H9 (cell line): ENCODE measurements at regions not wholly inside any gene's neighbourhood (a gene's known extent, or its start where the extent isn't known, plus 50 kb on each side); places are given as distances from the start of the nearest gene placed in this dataset.

Experiments
- DNase-seq: peaks from one replicate; pipeline ENCODE4 v3.0.0-alpha.2; 2017
- H2AFZ ChIP-seq: one replicate; pipeline ENCODE4 v1.6.1; 2013; ENCODE audit warnings: mild to moderate bottlenecking, low read length, control low read depth, moderate library complexity
- H2AK5ac ChIP-seq: 2 replicates; pipeline ENCODE4 v1.6.1; 2013; ENCODE audit warnings: low read length, control low read depth, mixed read lengths; ENCODE audit not compliant: insufficient read length
- H2BK120ac ChIP-seq: one replicate; pipeline ENCODE4 v1.6.1; 2013; ENCODE audit warnings: low read depth, mild to moderate bottlenecking, low read length, control low read depth, inconsistent platforms; ENCODE audit not compliant: poor library complexity, severe bottlenecking
- H2BK12ac ChIP-seq: 2 replicates; pipeline ENCODE4 v1.6.1; 2013; ENCODE audit warnings: low read length, control low read depth, mixed read lengths, low read depth; ENCODE audit not compliant: insufficient read length
- H2BK15ac ChIP-seq: 2 replicates; pipeline ENCODE4 v1.6.1; 2013; ENCODE audit warnings: low read depth, low read length, control low read depth
- H2BK20ac ChIP-seq: one replicate; pipeline ENCODE4 v1.6.1; 2013; ENCODE audit warnings: low read depth, mild to moderate bottlenecking, low read length, control low read depth, inconsistent platforms; ENCODE audit not compliant: poor library complexity, severe bottlenecking
- H2BK5ac ChIP-seq: 2 replicates; pipeline ENCODE4 v1.6.1; 2013; ENCODE audit warnings: low read length, control low read depth, mixed read lengths; ENCODE audit not compliant: insufficient read length
- H3K14ac ChIP-seq: 2 replicates; pipeline ENCODE4 v1.6.1; 2013; ENCODE audit warnings: low read length, control low read depth; ENCODE audit not compliant: insufficient read depth
- H3K18ac ChIP-seq: 2 replicates; pipeline ENCODE4 v1.6.1; 2013; ENCODE audit warnings: low read depth, mild to moderate bottlenecking, mixed read lengths, low read length, control low read depth; ENCODE audit not compliant: insufficient read length
- H3K23ac ChIP-seq: 2 replicates; pipeline ENCODE4 v1.6.1; 2013; ENCODE audit warnings: low read length, control low read depth, mixed read lengths, low read depth; ENCODE audit not compliant: insufficient read length
- H3K23me2 ChIP-seq: 2 replicates; pipeline ENCODE4 v1.6.1; 2013; ENCODE audit warnings: low read depth, mild to moderate bottlenecking, mixed read lengths, low read length, control low read depth; ENCODE audit not compliant: insufficient read length, poor library complexity, severe bottlenecking
- H3K27ac ChIP-seq: 2 replicates; pipeline ENCODE4 v1.5.1; 2013; ENCODE audit warnings: low read length, control low read depth, mixed read lengths, low read depth; ENCODE audit not compliant: insufficient read length
- H3K27me3 ChIP-seq: 2 replicates; pipeline ENCODE4 v1.6.1; 2013; ENCODE audit warnings: low read length, control low read depth, inconsistent platforms; ENCODE audit not compliant: insufficient read depth
- H3K4ac ChIP-seq: 2 replicates; pipeline ENCODE4 v1.6.1; 2013; ENCODE audit warnings: low read depth, mild to moderate bottlenecking, control low read depth, inconsistent platforms, low read length, moderate library complexity
- H3K4me1 ChIP-seq: 2 replicates; pipeline ENCODE4 v1.6.1; 2013; ENCODE audit warnings: low read length, control low read depth, inconsistent platforms; ENCODE audit not compliant: insufficient read depth
- H3K4me2 ChIP-seq: 2 replicates; pipeline ENCODE4 v1.6.1; 2013; ENCODE audit warnings: low read length, control low read depth, mixed read lengths; ENCODE audit not compliant: insufficient read length, insufficient read depth
- H3K56ac ChIP-seq: 2 replicates; pipeline ENCODE4 v1.6.1; 2013; ENCODE audit warnings: low read depth, mild to moderate bottlenecking, mixed read lengths, low read length, control low read depth; ENCODE audit not compliant: insufficient read length
- H3K79me1 ChIP-seq: 2 replicates; pipeline ENCODE4 v1.6.1; 2013; ENCODE audit warnings: low read depth, mild to moderate bottlenecking, moderate library complexity, low read length, control low read depth, inconsistent platforms; ENCODE audit not compliant: insufficient read depth, poor library complexity, severe bottlenecking
- H3K79me2 ChIP-seq: 2 replicates; pipeline ENCODE4 v1.6.1; 2013; ENCODE audit warnings: low read length, control low read depth, inconsistent platforms; ENCODE audit not compliant: insufficient read depth
- H3K9ac ChIP-seq: 2 replicates; pipeline ENCODE4 v1.6.1; 2013; ENCODE audit warnings: low read length, control low read depth, mixed read lengths; ENCODE audit not compliant: insufficient read length; ENCODE audit errors: extremely low read depth
- H3K9me3 ChIP-seq: one replicate; pipeline ENCODE4 v1.6.1; 2013; ENCODE audit warnings: low read depth, low read length, inconsistent platforms; ENCODE audit not compliant: control insufficient read depth
- H3T11ph ChIP-seq: one replicate; pipeline ENCODE4 v1.6.1; 2013; ENCODE audit warnings: mild to moderate bottlenecking, low read length, control low read depth, inconsistent platforms
- H4K20me1 ChIP-seq: one replicate; pipeline ENCODE4 v1.6.1; 2013; ENCODE audit not compliant: control insufficient read depth, insufficient read length, insufficient read depth
- H4K5ac ChIP-seq: 2 replicates; pipeline ENCODE4 v1.6.1; 2013; ENCODE audit warnings: low read depth, mild to moderate bottlenecking, mixed read lengths, low read length, control low read depth; ENCODE audit not compliant: insufficient read length
- H4K8ac ChIP-seq: replicated peaks from 2 replicates; pipeline ENCODE4 v1.6.1; 2013; ENCODE audit warnings: low read length, control low read depth, mixed read lengths, low read depth; ENCODE audit not compliant: insufficient read length
- H4K91ac ChIP-seq: 2 replicates; pipeline ENCODE4 v1.6.1; 2013; ENCODE audit warnings: low read depth, mild to moderate bottlenecking, moderate library complexity, mixed read lengths, low read length, control low read depth; ENCODE audit not compliant: insufficient read length
- H3K27ac Mint-ChIP-seq, 3 experiments: 2 replicates in 2 of 3; 3 replicates in 1 of 3; pipeline ENCODE4 v1.8.0; 2020 to 2021; ENCODE audit warnings: mixed read lengths in 3 of 3, mild to moderate bottlenecking in 1 of 3, moderate library complexity in 1 of 3
- H3K27me3 Mint-ChIP-seq: 2 replicates; pipeline ENCODE4 v1.8.0; 2021; ENCODE audit warnings: low read depth, mild to moderate bottlenecking, moderate library complexity, mixed read lengths
- H3K36me3 Mint-ChIP-seq, 3 experiments: 2 replicates in 2 of 3; 3 replicates in 1 of 3; pipeline ENCODE4 v1.8.0; 2020 to 2021; ENCODE audit warnings: low read depth in 3 of 3, mixed read lengths in 3 of 3; ENCODE audit not compliant: insufficient read depth in 1 of 3
- H3K4me1 Mint-ChIP-seq, 2 experiments: 2 replicates each; pipeline ENCODE4 v1.8.0; 2020; ENCODE audit warnings: mixed read lengths in 2 of 2
- H3K4me3 Mint-ChIP-seq, 2 experiments: 2 replicates in 1 of 2; 3 replicates in 1 of 2; pipeline ENCODE4 v1.8.0; 2020 to 2021; ENCODE audit warnings: mild to moderate bottlenecking in 2 of 2, mixed read lengths in 2 of 2, moderate library complexity in 1 of 2
- H3K9me3 Mint-ChIP-seq, 2 experiments: 2 replicates in 1 of 2; 3 replicates in 1 of 2; pipeline ENCODE4 v1.8.0; 2020; ENCODE audit warnings: mild to moderate bottlenecking in 2 of 2, mixed read lengths in 2 of 2, moderate library complexity in 1 of 2
- CTCF ChIP-seq: fragments of 200-600 bp; sonication (generic); conservative IDR thresholded peaks from 3 replicates; pipeline ENCODE4 v1.8.0; 2021; ENCODE audit warnings: antibody characterized with exemption, mild to moderate bottlenecking
- WGBS: extraction: QIAGEN DNeasy Blood & Tissue Kit; methylation state at CpG from one replicate; pipeline ENCODE4 v1.1.7; 2013; ENCODE audit warnings: missing lambda C conversion rate, low lambda C conversion rate, mixed read lengths; ENCODE audit not compliant: insufficient read length; ENCODE audit errors: extremely low coverage; 5-methylcytosine and 5-hydroxymethylcytosine counted together

- Histone ChIP-seq H3T11ph (no peak overlapping the region), H3K9ac (no peak overlapping the region), H4K91ac (no peak overlapping the region), H2BK12ac (no peak overlapping the region), H2BK15ac (no peak overlapping the region), H4K8ac (no peak overlapping the region), H3K79me1 (no peaks in the 10 kb centered on the region), H2AK5ac (no peak overlapping the region), H3K23me2 (no peaks in the 10 kb centered on the region), H2AFZ (no peak overlapping the region), H3K9me3 (no peaks in the 10 kb centered on the region), H3K79me2 (no peaks in the 10 kb centered on the region), H3K27ac (no peak overlapping the region), H3K14ac (no peak overlapping the region), H3K18ac (no peak overlapping the region), H3K27me3 (no peaks in the 10 kb centered on the region), H3K23ac (no peak overlapping the region), H2BK20ac (no peak overlapping the region), H2BK5ac (no peak overlapping the region), H3K4me1 (no peaks in the 10 kb centered on the region), H2BK120ac (no peak overlapping the region), H4K5ac (no peak overlapping the region), H3K56ac (no peak overlapping the region), H4K20me1 (no peaks in the 10 kb centered on the region), H3K4me2 (no peak overlapping the region), H3K4ac (no peak overlapping the region)
- no peak for DNase-seq
- TF ChIP-seq CTCF = no peak
- no peaks in the 10 kb centered on the region for H3K9me3 Mint-ChIP-seq
- no peaks in the 10 kb centered on the region for H3K36me3 Mint-ChIP-seq
- peak overlapping the region in 1 of 3 experiments; percentile 65; a peak in 1 of 7 replicates for H3K27ac Mint-ChIP-seq
- H3K4me1 Mint-ChIP-seq = peaks cover 8 to 21% of the 10 kb centered on the region in 2 experiments
- H3K4me3 Mint-ChIP-seq = no peak overlapping the region
- H3K27me3 Mint-ChIP-seq = peaks cover 9% of the 10 kb centered on the region
- no CpG with 5 or more reads among the region's 6 CpGs for WGBS
Observed at GRCh38 chr15:77724715-77725114, 92.0 kb upstream of the LINGO1 start.
